Epithelial cell of esophagus (primary cell): ENCODE measurements at regions not wholly inside any gene's neighbourhood (a gene's known extent, or its start where the extent isn't known, plus 50 kb on each side); places are given as distances from the start of the nearest gene placed in this dataset.
A peak's percentile ranks its signal among the peaks of the same experiment; 100 is the strongest.

Source experiments
- DNase-seq: peaks from one replicate; pipeline ENCODE4 v3.0.0; 2010; ENCODE audit warnings: low read depth
- H3K4me3 ChIP-seq: 2 replicates; pipeline ENCODE4 v1.5.1; 2011; ENCODE audit warnings: mild to moderate bottlenecking, low read length, control low read depth
- TF ChIP-seq, protein P1 (sequence below): IDR thresholded peaks from 2 replicates; pipeline ENCODE4 v1.5.1; 2011; ENCODE audit warnings: low read depth, mild to moderate bottlenecking, low read length, control low read depth, inconsistent platforms; ENCODE audit not compliant: insufficient read depth; ENCODE audit errors: missing control alignments

DNA sequence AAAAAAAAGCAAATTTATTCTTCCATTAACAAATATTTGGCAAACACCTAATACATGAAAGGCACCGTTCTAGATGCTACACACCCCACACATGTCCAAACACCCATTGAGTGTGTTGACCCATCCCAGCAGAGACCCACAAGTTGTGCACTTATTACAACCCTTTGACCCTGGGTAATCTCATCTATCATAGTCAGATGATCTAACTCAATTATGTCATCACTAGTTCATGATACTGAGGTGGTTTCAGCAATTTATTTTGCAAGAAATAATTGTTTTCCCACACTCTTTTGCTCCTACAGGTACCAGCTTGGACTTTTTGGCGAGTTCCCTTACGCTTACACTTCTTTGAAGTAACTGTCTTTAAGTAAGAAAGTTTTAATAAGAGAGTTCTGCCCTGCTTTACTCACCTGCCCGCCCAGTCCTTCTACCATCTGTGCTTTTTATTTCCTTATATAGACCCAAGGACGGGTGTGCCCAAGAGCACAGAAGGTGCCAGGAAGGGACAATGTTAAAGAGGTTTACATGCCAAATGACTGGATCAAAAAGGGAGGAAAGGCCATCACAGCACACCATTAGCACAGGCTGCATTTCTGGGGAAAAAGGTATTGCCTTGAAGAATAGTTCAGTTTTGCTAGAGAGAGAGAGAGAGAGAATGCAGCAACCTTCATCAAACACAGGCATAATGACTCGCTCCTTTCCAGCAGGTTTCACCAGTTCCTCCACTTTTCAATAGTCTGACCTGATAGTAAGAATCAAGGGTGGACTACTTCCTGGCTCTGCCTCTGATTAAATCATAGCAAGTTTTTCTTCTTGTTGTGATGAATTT, 54.5 kb upstream of the ATP11B start:
- peak; percentile 97 for DNase-seq
- H3K4me3 ChIP-seq: peak overlapping the region; percentile 40
- TF ChIP-seq, protein P1, sequence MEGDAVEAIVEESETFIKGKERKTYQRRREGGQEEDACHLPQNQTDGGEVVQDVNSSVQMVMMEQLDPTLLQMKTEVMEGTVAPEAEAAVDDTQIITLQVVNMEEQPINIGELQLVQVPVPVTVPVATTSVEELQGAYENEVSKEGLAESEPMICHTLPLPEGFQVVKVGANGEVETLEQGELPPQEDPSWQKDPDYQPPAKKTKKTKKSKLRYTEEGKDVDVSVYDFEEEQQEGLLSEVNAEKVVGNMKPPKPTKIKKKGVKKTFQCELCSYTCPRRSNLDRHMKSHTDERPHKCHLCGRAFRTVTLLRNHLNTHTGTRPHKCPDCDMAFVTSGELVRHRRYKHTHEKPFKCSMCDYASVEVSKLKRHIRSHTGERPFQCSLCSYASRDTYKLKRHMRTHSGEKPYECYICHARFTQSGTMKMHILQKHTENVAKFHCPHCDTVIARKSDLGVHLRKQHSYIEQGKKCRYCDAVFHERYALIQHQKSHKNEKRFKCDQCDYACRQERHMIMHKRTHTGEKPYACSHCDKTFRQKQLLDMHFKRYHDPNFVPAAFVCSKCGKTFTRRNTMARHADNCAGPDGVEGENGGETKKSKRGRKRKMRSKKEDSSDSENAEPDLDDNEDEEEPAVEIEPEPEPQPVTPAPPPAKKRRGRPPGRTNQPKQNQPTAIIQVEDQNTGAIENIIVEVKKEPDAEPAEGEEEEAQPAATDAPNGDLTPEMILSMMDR: no peak

DNA sequence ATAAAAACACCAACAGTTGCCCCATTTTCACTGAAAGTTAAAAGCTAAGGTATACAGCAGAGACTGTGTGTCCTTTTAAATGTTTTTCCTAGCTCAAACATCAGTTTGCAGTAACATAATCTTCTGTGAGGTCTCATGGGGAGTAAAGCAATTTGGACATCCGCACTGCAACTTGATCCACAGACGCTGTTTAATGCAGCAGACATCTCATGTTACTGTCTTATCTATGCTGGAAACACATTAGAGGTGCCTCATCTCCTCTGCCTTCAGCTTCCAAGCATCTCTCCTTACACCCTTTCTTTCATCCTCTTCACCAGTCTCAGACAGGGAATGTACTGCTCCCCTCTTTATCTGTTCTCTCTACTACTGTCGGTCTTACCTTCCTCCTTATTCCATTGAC, 53.7 kb upstream of the ATP11B start:
- no peak overlapping the region for H3K4me3 ChIP-seq
- DNase-seq: peak; percentile 14
- TF ChIP-seq, protein P1: no peak

DNA sequence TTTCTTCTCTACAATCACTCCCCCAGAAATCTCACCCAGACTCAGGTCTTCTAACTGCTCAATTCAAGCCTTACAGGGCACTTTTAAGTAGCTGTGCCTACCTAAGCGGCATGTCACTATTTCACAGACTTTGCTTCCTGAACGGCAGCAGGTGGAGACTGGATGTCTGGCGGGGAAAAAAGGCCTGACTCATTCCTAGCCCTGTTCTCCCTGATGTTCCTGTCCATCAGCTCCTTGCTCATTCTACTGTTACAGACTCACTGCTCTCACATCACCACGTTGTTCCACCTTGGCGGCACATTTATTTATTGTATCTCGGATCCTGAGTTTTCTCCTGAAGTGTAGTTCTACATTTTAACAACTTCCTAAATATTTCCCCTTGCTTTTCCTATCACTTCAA, 52.6 kb upstream of the ATP11B start:
- TF ChIP-seq, protein P1: no peak
- no peak overlapping the region for H3K4me3 ChIP-seq
- peak; percentile 97 for DNase-seq

DNA sequence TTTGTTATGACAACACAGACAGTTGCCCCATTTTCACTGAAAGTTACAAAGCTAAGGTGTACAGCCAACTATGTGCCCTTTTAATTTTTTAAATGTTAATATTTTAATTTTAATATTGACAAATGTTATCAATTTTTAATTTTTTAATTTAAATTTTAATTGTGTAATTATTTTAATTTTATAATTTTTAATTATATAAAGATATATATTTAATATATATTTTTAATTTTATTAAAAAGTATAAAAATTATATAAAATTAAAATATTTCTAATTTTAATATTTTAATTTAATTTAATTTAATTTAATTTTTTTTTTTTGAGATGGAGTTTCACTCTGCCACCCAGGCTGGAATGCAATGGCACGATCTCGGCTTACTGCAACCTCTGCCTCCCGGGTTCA, 52.1 kb upstream of the ATP11B start:
- DNase-seq: no peak
- TF ChIP-seq, protein P1: no peak
- H3K4me3 ChIP-seq: no peak overlapping the region
